ENCODE measurements at regions not wholly inside any gene's neighbourhood (a gene's known extent, or its start where the extent isn't known, plus 50 kb on each side); places are given as distances from the start of the nearest gene placed in this dataset.
"Not testable (repeated sequence)": the region's sequence is repeated elsewhere in the genome, so short reads cannot be mapped to it uniquely, and the experiment has no call there.

- DNase-seq (ENCODE audit: low read depth in 2 of 3, low spot score in 2 of 3), result no peak
Observed at GRCh38 chr3:176247191-176247590, 950.1 kb downstream of the TBL1XR1 start.

- no peak for DNase-seq (ENCODE audit: low read depth in 2 of 3, low spot score in 2 of 3)
Observed at GRCh38 chr3:176219970-176220369, 977.3 kb downstream of the TBL1XR1 start.

GRCh38 chr3:176214758-176215157 is 982.5 kb downstream of the TBL1XR1 start:
- DNase-seq (ENCODE audit: low read depth in 2 of 3, low spot score in 2 of 3), result no peak

GRCh38 chr3:176213314-176213713 is 984.0 kb downstream of the TBL1XR1 start:
- DNase-seq (ENCODE audit: low read depth in 2 of 3, low spot score in 2 of 3), result not testable (repeated sequence)

GRCh38 chr3:176208915-176209314 is 988.4 kb downstream of the TBL1XR1 start:
- DNase-seq (ENCODE audit: low read depth in 2 of 3, low spot score in 2 of 3), result no peak

- DNase-seq (ENCODE audit: low read depth in 2 of 3, low spot score in 2 of 3), result no peak
Observed at GRCh38 chr3:176208283-176208682, 989.0 kb downstream of the TBL1XR1 start.

GRCh38 chr3:176206809-176207208 is 990.5 kb downstream of the TBL1XR1 start:
- DNase-seq (ENCODE audit: low read depth in 2 of 3, low spot score in 2 of 3), result no peak

GRCh38 chr3:176202652-176203051 is 994.6 kb downstream of the TBL1XR1 start:
- DNase-seq (ENCODE audit: low read depth in 2 of 3, low spot score in 2 of 3), result no peak

GRCh38 chr3:176193032-176193730 is 1004.1 kb downstream of the TBL1XR1 start:
- DNase-seq (ENCODE audit: low read depth in 2 of 3, low spot score in 2 of 3), result no peak

GRCh38 chr3:176190755-176191154 is 1006.5 kb downstream of the TBL1XR1 start:
- no peak for DNase-seq (ENCODE audit: low read depth in 2 of 3, low spot score in 2 of 3)

GRCh38 chr3:176183181-176183580 is 1014.1 kb downstream of the TBL1XR1 start:
- DNase-seq (ENCODE audit: low read depth in 2 of 3, low spot score in 2 of 3), result no peak

- no peak for DNase-seq (ENCODE audit: low read depth in 2 of 3, low spot score in 2 of 3)
Observed at GRCh38 chr3:176174060-176174459, 1023.2 kb downstream of the TBL1XR1 start.

GRCh38 chr3:176172492-176172891 is 1024.8 kb downstream of the TBL1XR1 start:
- DNase-seq (ENCODE audit: low read depth in 2 of 3, low spot score in 2 of 3), result no peak

- no peak for DNase-seq (ENCODE audit: low read depth in 2 of 3, low spot score in 2 of 3)
Observed at GRCh38 chr3:176167272-176167671, 1030.0 kb downstream of the TBL1XR1 start.

- no peak for DNase-seq (ENCODE audit: low read depth in 2 of 3, low spot score in 2 of 3)
Observed at GRCh38 chr3:176160997-176161396, 1036.3 kb downstream of the TBL1XR1 start.

GRCh38 chr3:176159796-176160195 is 1037.5 kb downstream of the TBL1XR1 start:
- no peak for DNase-seq (ENCODE audit: low read depth in 2 of 3, low spot score in 2 of 3)

GRCh38 chr3:176155012-176155411 is 1042.3 kb downstream of the TBL1XR1 start:
- no peak for DNase-seq (ENCODE audit: low read depth in 2 of 3, low spot score in 2 of 3)

- DNase-seq (ENCODE audit: low read depth in 2 of 3, low spot score in 2 of 3), result no peak
Observed at GRCh38 chr3:176149567-176149966, 1047.7 kb downstream of the TBL1XR1 start.

GRCh38 chr3:176147251-176147650 is 1050.0 kb downstream of the TBL1XR1 start:
- DNase-seq (ENCODE audit: low read depth in 2 of 3, low spot score in 2 of 3), result no peak

- no peak for DNase-seq (ENCODE audit: low read depth in 2 of 3, low spot score in 2 of 3)
Observed at GRCh38 chr3:176141837-176142236, 1055.4 kb downstream of the TBL1XR1 start.

GRCh38 chr3:176120507-176120906 is 1076.8 kb downstream of the TBL1XR1 start:
- DNase-seq (ENCODE audit: low read depth in 2 of 3, low spot score in 2 of 3), result no peak

GRCh38 chr3:176119826-176120225 is 1077.5 kb downstream of the TBL1XR1 start:
- no peak for DNase-seq (ENCODE audit: low read depth in 2 of 3, low spot score in 2 of 3)

- no peak for DNase-seq (ENCODE audit: low read depth in 2 of 3, low spot score in 2 of 3)
Observed at GRCh38 chr3:176106380-176106779, 1090.9 kb downstream of the TBL1XR1 start.

Data from hematopoietic multipotent progenitor cell (in vitro differentiated cells).